ENCODE measurements at regions not wholly inside any gene's neighbourhood (a gene's known extent, or its start where the extent isn't known, plus 50 kb on each side); places are given as distances from the start of the nearest gene placed in this dataset.

DNA sequence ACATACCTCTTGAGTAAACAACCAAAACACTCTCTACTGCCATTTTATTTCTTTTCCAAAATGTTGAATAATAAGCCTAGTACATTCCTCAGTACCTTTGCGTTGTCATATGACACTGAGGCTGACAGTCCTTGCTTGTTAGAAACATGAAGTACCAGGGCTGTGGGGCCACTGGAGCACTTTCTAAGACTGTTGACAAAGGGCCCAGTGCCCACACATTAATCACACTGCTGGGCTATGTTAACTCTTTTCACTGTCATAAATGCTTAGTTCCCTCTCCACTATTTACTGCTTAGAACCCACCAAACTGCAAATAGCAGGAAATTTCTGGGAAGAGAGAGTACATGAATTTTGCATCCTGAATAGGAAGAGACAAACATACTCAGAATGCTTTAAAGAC, 57.1 kb downstream of the FAM47B start:
- Mint-ChIP-seq H3K9me3 (peaks cover 4 to 7% of the 10 kb centered on the region in 2 donors), H3K4me3 (no peak overlapping the region), H3K4me1 (no peaks in the 10 kb centered on the region), H3K27me3 (no peaks in the 10 kb centered on the region), H3K27ac (no peak overlapping the region)
- DNase-seq = no peak
- ATAC-seq = no peak

DNA sequence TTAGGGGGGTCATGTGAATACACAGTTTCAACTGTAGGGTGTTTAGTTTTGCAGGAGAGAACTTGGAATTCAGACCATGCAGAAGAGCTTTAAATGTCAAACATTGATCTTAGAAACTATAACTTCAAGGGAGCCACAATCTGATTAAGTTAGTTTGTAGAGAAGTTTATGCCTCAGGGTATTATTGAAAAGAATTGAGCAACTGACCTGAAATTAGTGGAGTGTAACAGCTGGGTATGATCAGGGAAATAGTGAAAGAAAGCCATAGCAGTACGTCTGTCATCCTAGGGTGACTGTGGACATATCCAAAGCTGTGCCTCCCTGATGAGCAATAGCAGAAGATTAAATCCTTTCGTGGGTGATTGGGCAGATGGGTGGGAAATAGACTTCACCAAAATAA, 63.8 kb downstream of the FAM47B start:
- Mint-ChIP-seq H3K27ac (no peak overlapping the region), H3K9me3 (peaks cover 5 to 7% of the 10 kb centered on the region in 2 donors), H3K4me3 (no peak overlapping the region), H3K4me1 (no peaks in the 10 kb centered on the region), H3K27me3 (no peaks in the 10 kb centered on the region)
- ATAC-seq = no peak
- no peak for DNase-seq

DNA sequence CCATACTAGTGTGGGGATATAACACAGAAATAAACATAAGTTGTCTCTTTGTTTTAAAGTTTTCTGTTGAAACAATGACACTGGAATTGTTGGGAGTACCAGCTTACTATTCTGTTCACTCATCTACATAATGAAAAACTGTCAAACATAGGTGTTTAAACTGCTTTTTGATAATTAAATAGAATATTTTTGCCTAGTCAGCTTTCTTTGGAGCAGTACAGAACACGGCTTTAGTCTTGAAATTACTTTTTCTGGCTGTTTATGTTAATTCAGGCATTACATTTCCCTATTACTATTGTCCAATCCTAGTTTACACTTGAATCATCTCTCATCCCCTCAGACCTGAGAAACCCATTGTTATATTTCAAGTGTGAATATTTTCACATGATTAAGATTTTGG, 73.0 kb downstream of the FAM47B start:
- Mint-ChIP-seq H3K4me3 (no peak overlapping the region), H3K9me3 (peaks cover 0 to 2% of the 10 kb centered on the region in 2 donors), H3K27ac (no peak overlapping the region), H3K27me3 (no peaks in the 10 kb centered on the region), H3K4me1 (no peaks in the 10 kb centered on the region)
- DNase-seq (no peak), ATAC-seq (no peak)

DNA sequence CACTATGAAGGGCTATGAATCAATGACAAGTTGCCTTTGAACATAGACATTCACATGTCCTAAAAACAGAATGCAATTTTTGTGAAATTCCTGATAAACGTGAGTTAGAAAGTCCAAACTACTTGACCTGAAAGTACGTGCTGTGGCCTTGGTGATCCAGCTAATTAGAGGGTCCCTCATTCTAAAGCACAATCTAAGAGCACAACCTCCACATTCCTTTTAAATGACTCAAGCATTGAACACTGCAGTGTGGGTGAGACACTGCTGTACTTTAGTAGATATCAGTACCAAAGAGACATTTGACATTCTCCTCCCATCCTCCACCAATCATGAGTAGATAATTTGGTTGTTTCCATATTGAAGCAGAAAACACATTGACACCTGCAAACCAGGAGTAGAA, 73.5 kb downstream of the FAM47B start:
- ATAC-seq = no peak
- Mint-ChIP-seq H3K27me3 (no peaks in the 10 kb centered on the region), H3K4me3 (no peak overlapping the region), H3K27ac (no peak overlapping the region), H3K4me1 (no peaks in the 10 kb centered on the region), H3K9me3 (no peaks in the 10 kb centered on the region)
- no peak for DNase-seq

DNA sequence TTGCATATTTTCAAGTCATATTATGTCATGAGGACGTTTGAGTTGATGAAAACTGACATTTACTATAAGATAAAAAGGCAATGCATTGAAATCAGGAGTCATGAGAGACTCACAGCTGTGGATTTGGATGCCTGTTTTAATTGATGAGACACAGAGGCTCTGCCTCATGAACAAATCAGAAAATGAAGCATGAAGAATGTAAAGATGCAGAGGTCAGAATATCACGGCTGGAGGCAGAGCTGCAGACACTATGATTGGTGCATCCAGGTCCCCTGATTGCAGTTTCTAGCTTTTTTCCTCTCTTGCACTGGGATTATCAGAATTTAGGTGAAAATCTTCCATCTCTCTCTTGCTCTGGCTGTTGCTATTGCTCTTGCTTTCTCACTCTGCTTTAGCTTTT, 74.7 kb downstream of the FAM47B start:
- ATAC-seq = no peak
- Mint-ChIP-seq H3K27me3 (no peaks in the 10 kb centered on the region), H3K9me3 (peaks cover 0 to 3% of the 10 kb centered on the region in 2 donors), H3K4me1 (no peaks in the 10 kb centered on the region), H3K27ac (no peak overlapping the region), H3K4me3 (no peak overlapping the region)
- no peak for DNase-seq

DNA sequence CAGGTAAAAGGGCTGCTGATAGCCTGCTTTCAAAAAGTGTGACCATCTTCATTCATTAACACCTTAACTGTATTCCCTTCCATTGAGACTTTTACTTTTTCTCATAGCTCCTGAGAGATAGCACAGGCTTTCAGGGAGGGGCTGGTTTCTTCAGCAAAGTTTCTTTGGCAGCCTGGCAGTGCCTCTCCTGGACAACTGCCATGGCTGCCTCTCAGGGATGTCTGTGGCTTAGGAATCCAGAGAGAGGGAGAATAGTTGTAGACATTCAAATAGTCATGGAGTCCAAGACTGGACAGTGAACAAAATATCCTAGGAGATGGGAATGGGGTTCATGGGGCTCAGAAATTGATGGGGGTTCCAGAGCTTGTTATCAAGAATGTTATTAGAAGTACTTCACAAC, 81.1 kb downstream of the FAM47B start:
- DNase-seq (no peak), ATAC-seq (no peak)
- no peaks in the 10 kb centered on the region for H3K27me3 Mint-ChIP-seq
- no peak overlapping the region for H3K27ac Mint-ChIP-seq
- no peaks in the 10 kb centered on the region for H3K4me1 Mint-ChIP-seq
- H3K9me3 Mint-ChIP-seq = peaks cover 8 to 11% of the 10 kb centered on the region in 2 donors
- H3K4me3 Mint-ChIP-seq = no peak overlapping the region

DNA sequence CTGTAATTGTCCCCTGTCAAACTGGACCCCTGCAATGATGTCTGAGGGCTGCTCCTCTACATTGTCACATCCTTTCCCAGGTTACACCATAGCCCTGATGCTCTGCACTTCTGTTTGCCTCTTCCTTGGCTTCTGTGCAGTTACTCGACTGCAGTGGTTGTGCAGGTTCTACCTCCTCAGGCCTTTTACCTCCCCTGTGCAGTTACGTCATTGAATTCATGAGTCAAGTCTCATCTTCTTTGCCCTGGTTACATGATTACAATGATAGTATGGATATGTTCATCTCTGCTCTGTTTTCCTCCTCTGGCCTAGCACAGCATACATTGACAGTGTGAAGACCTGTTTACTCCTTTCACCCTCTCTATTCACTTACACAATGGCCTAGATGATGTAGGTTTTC, 83.2 kb downstream of the FAM47B start:
- Mint-ChIP-seq H3K9me3 (peaks cover 8 to 11% of the 10 kb centered on the region in 2 donors), H3K27me3 (no peaks in the 10 kb centered on the region), H3K27ac (no peak overlapping the region), H3K4me3 (no peak overlapping the region), H3K4me1 (no peaks in the 10 kb centered on the region)
- no peak for ATAC-seq
- DNase-seq = no peak

DNA sequence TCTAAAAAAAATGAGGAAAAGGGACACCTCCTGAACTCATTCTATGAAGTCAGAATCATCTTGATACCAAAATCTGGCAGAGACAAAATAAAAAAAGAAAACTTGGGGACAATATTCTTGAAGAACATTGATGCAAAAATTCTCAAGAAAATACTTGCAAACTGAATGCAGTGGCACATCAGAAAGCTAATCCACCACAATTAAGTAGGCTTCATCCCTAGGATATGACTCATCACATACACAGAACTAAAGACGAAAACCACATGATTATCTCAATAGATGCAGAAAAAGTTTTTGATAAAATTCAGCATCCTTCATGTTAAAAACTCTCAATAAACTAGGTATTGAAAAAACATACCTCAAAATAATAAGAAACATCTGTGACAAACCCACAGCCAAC, 98.3 kb downstream of the FAM47B start:
- DNase-seq = no peak

DNA sequence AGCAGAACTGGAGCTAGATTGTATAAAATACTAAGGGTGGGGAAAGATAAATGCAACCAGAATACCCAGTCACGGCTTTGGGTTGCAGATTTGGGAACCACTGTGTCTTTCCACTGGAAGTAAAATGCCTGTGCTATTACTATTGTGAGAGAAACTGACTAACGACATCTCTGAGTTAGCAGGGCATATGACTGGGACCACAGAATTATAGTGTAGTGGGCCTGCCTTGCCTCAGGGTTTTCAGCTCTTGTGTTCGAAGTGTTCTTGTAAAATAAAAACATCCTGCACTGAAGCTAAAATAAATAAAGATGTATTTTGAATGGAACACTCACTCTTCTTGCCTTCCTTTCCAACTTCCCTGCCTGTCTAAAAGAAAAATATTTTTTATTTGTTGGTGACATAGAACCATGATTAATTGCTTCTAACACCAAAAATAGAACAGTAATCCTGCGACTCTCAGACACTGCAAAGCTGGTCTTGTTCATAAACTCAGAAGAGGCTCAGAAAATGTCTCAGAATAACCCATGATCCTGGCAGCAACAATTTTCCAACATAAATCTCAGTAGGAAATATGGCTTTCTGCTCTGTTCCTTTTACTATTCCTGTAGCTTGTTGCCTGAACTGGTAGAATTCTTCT, 104.2 kb downstream of the FAM47B start:
- no peaks in the 10 kb centered on the region for H3K4me1 Mint-ChIP-seq
- H3K9me3 Mint-ChIP-seq = no peaks in the 10 kb centered on the region
- H3K27ac Mint-ChIP-seq = no peak overlapping the region
- DNase-seq (no peak), ATAC-seq (no peak)
- H3K4me3 Mint-ChIP-seq = no peak overlapping the region
- no peaks in the 10 kb centered on the region for H3K27me3 Mint-ChIP-seq

More for the DNA sequence above, 98.3 kb downstream of the FAM47B start:
- Mint-ChIP-seq H3K4me3 (no peak overlapping the region), H3K27me3 (no peaks in the 10 kb centered on the region), H3K9me3 (peaks cover 0 to 7% of the 10 kb centered on the region in 2 donors), H3K4me1 (no peaks in the 10 kb centered on the region), H3K27ac (no peak overlapping the region)
- no peak for ATAC-seq

DNA sequence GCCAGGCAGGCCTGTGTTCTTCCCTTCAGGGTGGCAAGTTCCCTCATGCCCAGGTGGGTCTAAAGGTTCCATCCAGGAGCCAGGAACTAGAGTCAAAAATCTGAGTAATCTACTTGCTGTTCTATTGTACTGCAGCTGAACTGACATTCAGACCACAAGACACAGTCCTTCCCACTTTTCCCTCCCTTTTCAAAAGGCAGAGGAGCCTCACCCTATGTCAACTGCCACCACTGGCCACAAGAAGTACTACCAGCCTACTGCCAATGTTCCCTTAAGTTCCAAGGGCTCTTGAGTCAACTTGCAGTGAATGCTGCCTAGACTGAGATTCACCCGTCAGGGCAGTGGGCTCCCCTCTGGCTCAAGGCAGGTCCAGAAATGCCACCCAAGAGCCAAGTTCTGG, 133.5 kb downstream of the FAM47B start:
- Mint-ChIP-seq H3K27ac (no peak overlapping the region), H3K4me3 (no peak overlapping the region), H3K9me3 (peaks cover 0 to 6% of the 10 kb centered on the region in 2 donors), H3K4me1 (no peaks in the 10 kb centered on the region), H3K27me3 (no peaks in the 10 kb centered on the region)
- DNase-seq (no peak), ATAC-seq (no peak)

DNA sequence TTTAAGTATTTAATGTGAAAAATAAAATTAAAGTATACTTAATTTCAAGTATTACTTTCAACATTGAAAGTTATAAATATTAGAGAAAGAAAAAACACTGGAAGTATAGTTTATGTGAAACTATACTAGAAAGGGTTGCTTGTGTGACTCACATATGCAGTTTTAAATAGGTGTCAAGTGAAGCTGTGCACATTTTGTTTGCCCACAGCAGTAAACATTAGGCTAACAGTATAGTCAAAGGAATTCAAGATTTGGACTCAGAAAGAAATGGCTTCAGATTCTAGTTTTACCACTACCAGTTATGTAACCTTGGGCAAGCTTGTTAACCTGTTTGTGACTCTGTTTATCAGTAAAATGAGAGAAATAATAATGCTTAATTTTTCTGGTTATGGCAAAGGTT, 148.2 kb downstream of the FAM47B start:
- Mint-ChIP-seq H3K27me3 (no peaks in the 10 kb centered on the region), H3K4me1 (no peaks in the 10 kb centered on the region)

DNA sequence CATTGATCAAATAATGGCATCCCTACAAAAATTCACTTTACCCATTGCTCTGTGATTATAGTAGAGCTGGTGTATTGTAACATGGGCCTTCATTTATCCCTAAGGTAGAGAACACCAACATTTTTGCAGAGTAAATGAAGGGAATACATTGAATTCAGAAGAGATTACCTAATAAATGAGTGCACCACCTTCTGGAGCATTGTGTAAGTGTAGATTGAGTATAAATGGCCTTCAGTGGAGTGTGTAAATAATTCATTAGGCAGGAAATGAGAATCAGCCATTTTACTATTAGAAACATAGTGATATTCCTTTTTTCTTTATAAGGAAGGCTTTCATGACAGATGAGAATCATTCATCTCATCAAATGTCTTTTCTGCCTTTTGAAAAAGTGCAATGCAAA, 155.8 kb downstream of the FAM47B start:
- DNase-seq = no peak
- Mint-ChIP-seq H3K9me3 (no peaks in the 10 kb centered on the region), H3K27ac (no peak overlapping the region), H3K4me1 (no peaks in the 10 kb centered on the region), H3K4me3 (no peak overlapping the region), H3K27me3 (no peaks in the 10 kb centered on the region)
- no peak for ATAC-seq

More for the DNA sequence above, 148.2 kb downstream of the FAM47B start:
- no peak overlapping the region for H3K27ac Mint-ChIP-seq
- DNase-seq (no peak), ATAC-seq (no peak)
- no peak overlapping the region for H3K4me3 Mint-ChIP-seq
- no peaks in the 10 kb centered on the region for H3K9me3 Mint-ChIP-seq

DNA sequence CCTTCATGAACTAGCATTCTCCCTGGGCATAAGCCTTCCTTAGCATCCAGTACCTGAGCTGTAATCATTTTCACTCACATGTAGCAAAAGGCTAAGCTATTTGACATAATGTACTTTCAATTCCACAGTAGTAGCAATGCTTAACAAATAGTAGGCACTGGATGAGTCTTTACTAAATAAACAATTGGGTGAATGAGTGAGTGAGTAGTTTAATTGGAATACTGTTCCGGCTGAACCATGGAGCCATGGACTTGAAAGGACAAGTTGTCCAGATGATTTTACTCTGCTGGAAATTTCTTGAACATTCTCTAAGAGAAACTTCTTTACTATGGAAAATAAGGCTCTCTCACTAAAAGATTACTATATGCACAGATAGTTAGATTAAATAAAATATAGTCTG, 159.3 kb downstream of the FAM47B start:
- H3K4me1 Mint-ChIP-seq = no peaks in the 10 kb centered on the region
- ATAC-seq (no peak), DNase-seq (no peak)
- H3K27me3 Mint-ChIP-seq = no peaks in the 10 kb centered on the region
- H3K27ac Mint-ChIP-seq = no peak overlapping the region
- H3K4me3 Mint-ChIP-seq = no peak overlapping the region
- no peaks in the 10 kb centered on the region for H3K9me3 Mint-ChIP-seq

DNA sequence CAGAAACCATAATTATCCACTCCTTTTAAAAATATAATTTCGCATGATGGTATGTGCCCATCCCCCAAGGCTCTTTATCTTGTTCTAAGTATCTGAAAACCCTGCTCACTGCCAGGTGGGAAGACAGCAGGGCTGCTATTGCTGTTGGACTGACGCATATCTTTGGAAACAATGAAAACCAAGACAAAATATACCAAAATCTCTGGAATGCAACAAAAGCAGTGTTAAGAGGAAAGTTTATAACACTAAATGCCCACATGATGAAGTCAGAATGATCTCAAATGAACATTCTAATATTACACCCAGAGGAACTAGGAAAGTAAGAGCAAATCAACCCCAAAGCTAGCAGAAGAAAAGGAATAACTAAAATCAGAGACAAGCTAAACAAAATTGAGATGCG, 162.0 kb downstream of the FAM47B start:
- Mint-ChIP-seq H3K4me3 (no peak overlapping the region), H3K9me3 (no peaks in the 10 kb centered on the region), H3K27ac (peak overlapping the region in 1 of 2 donors; percentile 57), H3K4me1 (no peaks in the 10 kb centered on the region), H3K27me3 (no peaks in the 10 kb centered on the region)
- no peak for DNase-seq
- no peak for ATAC-seq

DNA sequence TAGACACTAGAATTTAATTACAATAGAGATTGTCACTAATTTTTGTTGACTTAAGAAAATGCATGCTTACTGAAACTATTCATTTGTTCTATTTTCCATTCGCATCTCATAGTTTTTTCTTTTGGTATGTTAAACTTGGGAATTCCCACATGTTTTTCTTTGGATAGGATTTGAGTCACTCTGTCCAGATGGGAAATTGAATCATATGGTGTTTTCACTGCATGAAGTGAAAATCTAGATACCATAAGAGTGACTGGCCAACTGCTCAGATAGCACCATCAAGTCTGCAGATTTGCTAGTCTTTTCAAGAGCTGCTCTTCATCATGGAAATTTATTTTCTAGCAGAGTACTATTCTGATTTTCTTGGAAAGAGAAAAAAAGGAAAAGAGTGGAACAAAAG, 172.6 kb downstream of the FAM47B start:
- Mint-ChIP-seq H3K27ac (no peak overlapping the region), H3K4me1 (no peaks in the 10 kb centered on the region), H3K4me3 (no peak overlapping the region), H3K9me3 (peaks cover 6 to 11% of the 10 kb centered on the region in 2 donors), H3K27me3 (no peaks in the 10 kb centered on the region)
- no peak for ATAC-seq
- DNase-seq = no peak

DNA sequence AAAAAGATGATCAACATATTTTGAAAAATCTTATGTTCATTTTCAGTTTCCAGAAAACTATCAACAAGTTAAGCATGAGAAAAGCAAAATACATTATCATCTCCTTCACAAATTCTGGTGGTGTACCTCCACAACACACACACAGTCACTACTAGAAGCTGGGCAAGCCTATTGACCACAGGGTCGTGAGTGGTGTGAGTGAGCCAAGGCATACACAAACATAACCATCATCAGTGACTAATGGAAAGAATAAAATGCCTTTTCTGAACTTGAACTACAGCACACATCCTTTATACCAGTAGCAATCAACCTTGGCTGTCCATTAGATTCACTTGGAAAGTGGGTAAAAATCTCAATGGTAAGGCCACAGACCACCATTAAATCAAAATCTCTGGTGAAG, 180.2 kb downstream of the FAM47B start:
- no peak overlapping the region for H3K27ac Mint-ChIP-seq
- DNase-seq (no peak), ATAC-seq (no peak)
- H3K27me3 Mint-ChIP-seq = no peaks in the 10 kb centered on the region
- no peaks in the 10 kb centered on the region for H3K9me3 Mint-ChIP-seq
- H3K4me1 Mint-ChIP-seq = no peaks in the 10 kb centered on the region
- no peak overlapping the region for H3K4me3 Mint-ChIP-seq

DNA sequence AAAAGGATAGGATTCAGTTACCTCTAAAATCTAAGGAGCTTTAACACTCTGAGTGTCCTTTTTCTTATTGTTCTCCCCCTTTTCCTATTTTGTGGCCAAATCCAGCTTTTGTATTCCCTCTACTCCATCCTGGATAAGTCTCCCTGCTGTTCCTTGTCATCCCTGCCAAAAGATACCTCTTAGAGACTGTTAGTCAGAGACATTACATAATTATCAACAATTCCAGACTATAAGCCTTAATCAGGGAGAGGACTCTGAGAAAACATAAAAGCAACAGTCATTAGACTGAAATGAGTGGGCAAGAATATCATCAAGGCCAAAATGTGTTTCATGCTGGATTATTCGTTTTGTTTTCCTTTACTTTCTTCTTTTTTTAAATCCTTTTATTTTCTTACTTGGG, 206.9 kb downstream of the FAM47B start:
- Mint-ChIP-seq H3K9me3 (no peaks in the 10 kb centered on the region), H3K27me3 (no peaks in the 10 kb centered on the region), H3K27ac (no peak overlapping the region), H3K4me3 (no peak overlapping the region), H3K4me1 (no peaks in the 10 kb centered on the region)
- DNase-seq (no peak), ATAC-seq (no peak)
